ENCODE measurements at regions not wholly inside any gene's neighbourhood (a gene's known extent, or its start where the extent isn't known, plus 50 kb on each side); places are given as distances from the start of the nearest gene placed in this dataset.

- TF ChIP-seq ATF2 (IDR thresholded peaks at IDR 0.05; ENCODE audit: low read length) = no peak
- TF ChIP-seq CEBPB (IDR thresholded peaks at IDR 0.05; ENCODE audit: low read depth, low read length) = no peak
- no peak for TF ChIP-seq POLR2A (IDR thresholded peaks at IDR 0.05; ENCODE audit: control extremely low read depth in 1 of 2, low read depth in 2 of 2, low read length in 2 of 2)
- TF ChIP-seq POLR2AphosphoS5 (IDR thresholded peaks at IDR 0.05; ENCODE audit: low read depth, low read length) = no peak
- TF ChIP-seq, protein P1, sequence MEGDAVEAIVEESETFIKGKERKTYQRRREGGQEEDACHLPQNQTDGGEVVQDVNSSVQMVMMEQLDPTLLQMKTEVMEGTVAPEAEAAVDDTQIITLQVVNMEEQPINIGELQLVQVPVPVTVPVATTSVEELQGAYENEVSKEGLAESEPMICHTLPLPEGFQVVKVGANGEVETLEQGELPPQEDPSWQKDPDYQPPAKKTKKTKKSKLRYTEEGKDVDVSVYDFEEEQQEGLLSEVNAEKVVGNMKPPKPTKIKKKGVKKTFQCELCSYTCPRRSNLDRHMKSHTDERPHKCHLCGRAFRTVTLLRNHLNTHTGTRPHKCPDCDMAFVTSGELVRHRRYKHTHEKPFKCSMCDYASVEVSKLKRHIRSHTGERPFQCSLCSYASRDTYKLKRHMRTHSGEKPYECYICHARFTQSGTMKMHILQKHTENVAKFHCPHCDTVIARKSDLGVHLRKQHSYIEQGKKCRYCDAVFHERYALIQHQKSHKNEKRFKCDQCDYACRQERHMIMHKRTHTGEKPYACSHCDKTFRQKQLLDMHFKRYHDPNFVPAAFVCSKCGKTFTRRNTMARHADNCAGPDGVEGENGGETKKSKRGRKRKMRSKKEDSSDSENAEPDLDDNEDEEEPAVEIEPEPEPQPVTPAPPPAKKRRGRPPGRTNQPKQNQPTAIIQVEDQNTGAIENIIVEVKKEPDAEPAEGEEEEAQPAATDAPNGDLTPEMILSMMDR (IDR thresholded peaks at IDR 0.05; ENCODE audit: control extremely low read depth in 1 of 3, insufficient read depth in 1 of 3, low read depth in 1 of 3, low read length in 3 of 3) = no peak
Observed at GRCh38 chr7:47027695-47028240, 554.1 kb downstream of the TNS3 start.

Data from H1 (cell line).